Spleen (tissue), 7 donors: ENCODE measurements at regions not wholly inside any gene's neighbourhood (a gene's known extent, or its start where the extent isn't known, plus 50 kb on each side); places are given as distances from the start of the nearest gene placed in this dataset.

Experiments used
- POLR2A ChIP-seq, 3 donors: fragments of 450-650 bp; IDR thresholded peaks; one replicate each; pipeline ENCODE4 v1.5.1; 2017; ENCODE audit warnings: antibody characterized with exemption in 3 of 3, mild to moderate bottlenecking in 1 of 3
- POLR2AphosphoS5 ChIP-seq, 3 donors: sonication (generic); formaldehyde crosslinking; IDR thresholded peaks; one replicate each; pipeline ENCODE4 v1.5.1; 2017; ENCODE audit warnings: antibody characterized with exemption in 3 of 3
- TF ChIP-seq, protein P1 (sequence below), 11 experiments: fragments of 200-600 bp in 7 of 11; fragments of 450-650 bp in 4 of 11; sonication (generic) in 4 of 11; IDR thresholded peaks in 8 of 11; conservative IDR thresholded peaks in 3 of 11; 1 replicate in 7 of 11; 2 replicates in 4 of 11; pipeline versions ENCODE4 v1.4.0 to v1.8.0; 2016 to 2021; ENCODE audit warnings: antibody characterized with exemption in 11 of 11, inconsistent platforms in 4 of 11, mild to moderate bottlenecking in 1 of 11
- donor health status: DM: no; HTN: no; CAD: no; lungs with moderate emphysema.
- donor health status: DM: no; HTN: no; CAD: no.
- donor health status: DM: no; HTN: no; CAD: no.

DNA sequence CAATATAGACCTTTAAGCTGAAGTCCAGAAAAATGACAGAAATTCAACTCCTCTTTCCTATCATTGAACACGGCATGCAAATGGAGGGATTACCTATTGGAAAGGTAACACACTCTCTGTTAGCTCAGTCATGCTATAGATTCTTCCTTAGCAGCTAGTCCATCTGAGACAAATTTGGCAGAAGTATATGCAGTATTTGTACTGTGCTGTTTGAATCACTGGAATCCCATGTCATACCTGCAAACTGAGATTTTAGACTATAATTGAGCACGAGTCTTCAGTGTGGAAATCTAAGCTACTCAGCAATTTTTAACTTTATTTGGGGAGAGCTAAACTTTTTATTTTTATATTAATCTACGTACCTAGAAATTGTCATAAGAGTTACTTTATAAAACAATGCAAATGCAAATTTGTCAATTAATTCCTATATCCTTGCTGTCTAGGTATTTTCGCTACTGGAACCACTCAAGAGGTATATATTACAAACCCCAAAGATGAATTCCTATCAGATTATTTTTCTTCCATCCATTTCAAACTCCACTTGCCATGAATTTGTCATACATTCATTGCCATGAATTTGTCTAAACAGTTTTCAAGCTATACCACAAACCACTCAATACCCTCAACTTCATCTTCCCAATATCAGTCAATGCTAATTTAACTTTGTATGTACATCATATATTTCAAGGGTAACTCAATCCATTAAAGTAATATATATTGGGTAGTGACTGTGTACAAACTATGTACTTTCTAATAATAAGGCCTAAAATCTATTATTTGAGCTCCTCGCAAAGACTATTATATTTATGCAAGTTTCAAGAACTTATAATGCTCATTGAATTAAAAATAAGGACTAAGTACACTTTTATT lies 224.8 kb downstream of the MEF2C start:
- TF ChIP-seq, protein P1, sequence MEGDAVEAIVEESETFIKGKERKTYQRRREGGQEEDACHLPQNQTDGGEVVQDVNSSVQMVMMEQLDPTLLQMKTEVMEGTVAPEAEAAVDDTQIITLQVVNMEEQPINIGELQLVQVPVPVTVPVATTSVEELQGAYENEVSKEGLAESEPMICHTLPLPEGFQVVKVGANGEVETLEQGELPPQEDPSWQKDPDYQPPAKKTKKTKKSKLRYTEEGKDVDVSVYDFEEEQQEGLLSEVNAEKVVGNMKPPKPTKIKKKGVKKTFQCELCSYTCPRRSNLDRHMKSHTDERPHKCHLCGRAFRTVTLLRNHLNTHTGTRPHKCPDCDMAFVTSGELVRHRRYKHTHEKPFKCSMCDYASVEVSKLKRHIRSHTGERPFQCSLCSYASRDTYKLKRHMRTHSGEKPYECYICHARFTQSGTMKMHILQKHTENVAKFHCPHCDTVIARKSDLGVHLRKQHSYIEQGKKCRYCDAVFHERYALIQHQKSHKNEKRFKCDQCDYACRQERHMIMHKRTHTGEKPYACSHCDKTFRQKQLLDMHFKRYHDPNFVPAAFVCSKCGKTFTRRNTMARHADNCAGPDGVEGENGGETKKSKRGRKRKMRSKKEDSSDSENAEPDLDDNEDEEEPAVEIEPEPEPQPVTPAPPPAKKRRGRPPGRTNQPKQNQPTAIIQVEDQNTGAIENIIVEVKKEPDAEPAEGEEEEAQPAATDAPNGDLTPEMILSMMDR (IDR thresholded peaks at IDR 0.05 in 8 of 11, conservative IDR thresholded peaks at IDR 0.05 in 3 of 11): no peak
- TF ChIP-seq POLR2AphosphoS5 (IDR thresholded peaks at IDR 0.05): no peak
- TF ChIP-seq POLR2A (IDR thresholded peaks at IDR 0.05): no peak
